NT2/D1 (cell line): ENCODE measurements at regions not wholly inside any gene's neighbourhood (a gene's known extent, or its start where the extent isn't known, plus 50 kb on each side); places are given as distances from the start of the nearest gene placed in this dataset.

ENCODE experiments used
- SUZ12 ChIP-seq: IDR thresholded peaks from 2 replicates; pipeline ENCODE4 v1.6.1; 2011; ENCODE audit not compliant: insufficient read length, insufficient read depth; ENCODE audit errors: extremely low read depth
- YY1 ChIP-seq: IDR thresholded peaks from 2 replicates; pipeline ENCODE4 v1.6.1; 2011; ENCODE audit not compliant: insufficient read length, insufficient read depth
- ZNF274 ChIP-seq: IDR thresholded peaks from 2 replicates; pipeline ENCODE4 v1.6.1; 2011; ENCODE audit warnings: mild to moderate bottlenecking, low read depth, low read length

- TF ChIP-seq YY1 (no peak), ZNF274 (no peak), SUZ12 (no peak)
These were observed 129.1 kb downstream of the RCHY1 start for GRCh38 chr4:75385106-75385505.
